ENCODE measurements at regions not wholly inside any gene's neighbourhood (a gene's known extent, or its start where the extent isn't known, plus 50 kb on each side); places are given as distances from the start of the nearest gene placed in this dataset.

DNA sequence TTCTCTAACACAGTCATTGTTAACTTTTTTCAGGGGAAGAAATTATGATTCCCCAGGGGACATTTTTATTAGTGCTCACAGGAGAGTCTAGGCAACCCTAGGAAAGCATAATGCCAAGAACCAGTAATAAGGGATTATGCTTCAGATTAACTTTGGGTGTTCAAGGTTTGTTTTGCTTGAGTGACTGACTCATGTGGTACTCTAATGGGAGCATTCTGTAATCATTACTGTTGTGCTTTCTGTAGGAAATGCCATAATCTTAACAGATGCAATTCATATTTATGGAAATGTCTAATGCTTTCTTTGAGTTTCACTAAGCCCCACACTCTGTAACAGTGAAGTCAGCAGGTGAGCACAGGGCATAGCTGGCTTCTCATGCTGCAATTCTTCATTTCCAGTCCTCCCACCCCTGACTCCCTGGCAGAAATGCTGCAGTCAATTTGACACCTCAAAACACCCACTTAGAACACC lies 263.4 kb upstream of the MAN1A1 start:
- Histone ChIP-seq H2BK5ac (ENCODE audit: low read depth, low read length) (no peak overlapping the region), H2AK5ac (ENCODE audit: low read depth, low read length) (no peak overlapping the region), H3K4me1 (replicated peaks in 1 of 4; ENCODE audit: control insufficient read depth in 3 of 4, insufficient read depth in 4 of 4, low read length in 3 of 4) (peaks cover 0 to 6% (median 2%) of the 10 kb centered on the region in 4 experiments; a peak in 2 of 7 replicates), H3K9me3 (ENCODE audit: insufficient read depth in 2 of 2, low read depth in 1 of 2, low read length in 1 of 2) (no peaks in the 10 kb centered on the region), H3K79me1 (ENCODE audit: low read depth, low read length) (no peaks in the 10 kb centered on the region), H3K14ac (ENCODE audit: insufficient read length) (no peak overlapping the region), H3K18ac (ENCODE audit: extremely low read depth, low read length) (no peak overlapping the region), H4K91ac (replicated peaks; ENCODE audit: insufficient read length, low read length) (no peak overlapping the region), H4K8ac (ENCODE audit: extremely low read depth, insufficient read depth, low read length) (no peak overlapping the region), H4K20me1 (replicated peaks in 1 of 2; ENCODE audit: control insufficient read depth in 1 of 2, insufficient read depth in 2 of 2, low read length in 2 of 2) (no peaks in the 10 kb centered on the region), H3K4me2 (ENCODE audit: insufficient read depth in 1 of 2, low read depth in 2 of 2, low read length in 2 of 2) (no peak overlapping the region), H3K23me2 (ENCODE audit: low read depth, low read length) (no peaks in the 10 kb centered on the region), H3K27me3 (replicated peaks in 1 of 4; ENCODE audit: control insufficient read depth in 3 of 4, extremely low read depth in 1 of 4, insufficient read depth in 3 of 4, low read length in 3 of 4) (no peaks in the 10 kb centered on the region), H2BK20ac (ENCODE audit: low read length) (no peak overlapping the region), H3K79me2 (ENCODE audit: control insufficient read depth in 1 of 2, insufficient read depth in 2 of 2, low read length in 2 of 2) (no peaks in the 10 kb centered on the region), H2AFZ (ENCODE audit: low read length) (no peak overlapping the region), H2BK12ac (ENCODE audit: low read depth, low read length) (no peak overlapping the region), H3K36me3 (ENCODE audit: control insufficient read depth in 2 of 4, insufficient read depth in 4 of 4, low read length in 3 of 4) (no peaks in the 10 kb centered on the region), H3K23ac (ENCODE audit: insufficient read length) (no peak overlapping the region), H3K4ac (replicated peaks; ENCODE audit: insufficient read length, low read depth, low read length) (no peak overlapping the region), H3K9ac (replicated peaks in 1 of 4; ENCODE audit: extremely low read depth in 1 of 4, low read depth in 3 of 4, low read length in 3 of 4) (no peak overlapping the region), H3K56ac (replicated peaks; ENCODE audit: insufficient read length, low read depth, low read length) (no peak overlapping the region), H4K5ac (ENCODE audit: insufficient read length, low read depth, low read length) (no peak overlapping the region), H3K4me3 (ENCODE audit: extremely low read depth in 1 of 4, insufficient read depth in 2 of 4, low read depth in 3 of 4, low read length in 4 of 4) (no peak overlapping the region), H2BK120ac (replicated peaks; ENCODE audit: low read depth, low read length) (no peak overlapping the region), H2BK15ac (ENCODE audit: low read length) (no peak overlapping the region), H3K27ac (ENCODE audit: low read depth, low read length) (no peak overlapping the region)
- no peak for DNase-seq (ENCODE audit: low read depth in 1 of 2, low spot score in 2 of 2)
- ChIA-PET POLR2A (ENCODE audit: partially characterized antibody) (interaction anchor here (0.5 to 0.6 kb wide), 2 partner anchors 174 to 723 kb away, joined by 3 read pairs; no protein-coding TSS in a partner anchor), CTCF (ENCODE audit: partially characterized antibody) (interaction anchor here (0.7 to 1.7 kb wide), 2 partner anchors 10 to 106 kb away, joined by 4 to 6 read pairs; no protein-coding TSS in a partner anchor)
- TF ChIP-seq TBP (IDR thresholded peaks at IDR 0.05; ENCODE audit: low read depth, low read length) (no peak), NRF1 (IDR thresholded peaks at IDR 0.05; ENCODE audit: low read depth, low read length) (no peak), TAF7 (optimal IDR thresholded peaks at IDR 0.05; ENCODE audit: borderline replicate concordance, low read depth, low read length) (no peak), EGR1 (IDR thresholded peaks at IDR 0.05; ENCODE audit: borderline replicate concordance, low read depth, low read length) (no peak), HDAC6 (IDR thresholded peaks at IDR 0.05; ENCODE audit: low read depth, low read length) (no peak), RAD21 (IDR thresholded peaks at IDR 0.05 in 1 of 2, conservative IDR thresholded peaks at IDR 0.05 in 1 of 2; ENCODE audit: low read depth in 2 of 2, low read length in 2 of 2) (no peak), FOSL1 (IDR thresholded peaks at IDR 0.05; ENCODE audit: insufficient read depth, low read depth, low read length) (no peak), GABPA (IDR thresholded peaks at IDR 0.05; ENCODE audit: borderline replicate concordance, insufficient read depth, low read length) (no peak), BACH1 (IDR thresholded peaks at IDR 0.05; ENCODE audit: low read length) (no peak), ASH2L (IDR thresholded peaks at IDR 0.05; ENCODE audit: low read length) (no peak)
- FAIRE-seq, result no peak
